Neural cell (in vitro differentiated cells): ENCODE measurements at regions not wholly inside any gene's neighbourhood (a gene's known extent, or its start where the extent isn't known, plus 50 kb on each side); places are given as distances from the start of the nearest gene placed in this dataset.
A peak's percentile ranks its signal among the peaks of the same experiment; 100 is the strongest.

Experiments
- H2AFZ ChIP-seq: fragments of 200-600, 300-800 bp; sonication (generic), shearing (Covaris generic); 2 replicates; pipeline ENCODE4 v1.6.0; 2014; ENCODE audit warnings: low read depth, mild to moderate bottlenecking, antibody characterized with exemption, low read length, moderate library complexity
- H3F3A ChIP-seq: fragments of 200-600 bp; shearing (Covaris generic); 2 replicates; pipeline ENCODE4 v1.6.1; 2016; ENCODE audit warnings: mild to moderate bottlenecking, moderate library complexity, mixed read lengths, antibody characterized with exemption, low read length; ENCODE audit not compliant: insufficient read depth, poor library complexity, severe bottlenecking
- H3K27ac ChIP-seq: fragments of 200-600, 300-800 bp; sonication (generic), shearing (Covaris generic); 2 replicates; pipeline ENCODE4 v1.5.1; 2014; ENCODE audit warnings: mild to moderate bottlenecking, low read length, moderate library complexity
- H3K27me3 ChIP-seq: fragments of 300-800, 200-600 bp; sonication (generic), shearing (Covaris generic); 2 replicates; pipeline ENCODE4 v1.6.0; 2014; ENCODE audit warnings: mild to moderate bottlenecking, low read depth, low read length, moderate library complexity; ENCODE audit not compliant: insufficient read depth
- H3K36me3 ChIP-seq: fragments of 300-800, 200-600 bp; sonication (generic), shearing (Covaris generic); 2 replicates; pipeline ENCODE4 v1.5.1; 2014; ENCODE audit warnings: mild to moderate bottlenecking, antibody characterized with exemption, low read length, moderate library complexity; ENCODE audit not compliant: insufficient read depth
- H3K4me2 ChIP-seq: fragments of 300-800, 200-600 bp; sonication (generic), shearing (Covaris generic); 2 replicates; pipeline ENCODE4 v1.6.0; 2014; ENCODE audit warnings: mild to moderate bottlenecking, low read length
- H3K4me3 ChIP-seq: fragments of 300-800, 200-600 bp; sonication (generic), shearing (Covaris generic); 2 replicates; pipeline ENCODE4 v1.5.1; 2014; ENCODE audit warnings: mild to moderate bottlenecking, low read length, moderate library complexity
- H3K79me2 ChIP-seq: fragments of 200-600 bp; shearing (Covaris generic); replicated peaks from 2 replicates; pipeline ENCODE4 v1.6.0; 2014; ENCODE audit warnings: mild to moderate bottlenecking, low read length, moderate library complexity; ENCODE audit not compliant: insufficient read depth
- H3K9ac ChIP-seq: fragments of 300-800, 200-600 bp; sonication (generic), shearing (Covaris generic); 2 replicates; pipeline ENCODE4 v1.6.1; 2016; ENCODE audit warnings: mild to moderate bottlenecking, low read length, mixed read lengths
- H3K9me2 ChIP-seq: fragments of 200-600 bp; shearing (Covaris generic); 2 replicates; pipeline ENCODE4 v1.6.1; 2016; ENCODE audit warnings: mild to moderate bottlenecking, low read length, mixed read lengths; ENCODE audit not compliant: insufficient read depth
- H3K9me3 ChIP-seq: fragments of 200-600, 300-800 bp; sonication (generic), shearing (Covaris generic); 2 replicates; pipeline ENCODE4 v1.6.1; 2016; ENCODE audit warnings: mild to moderate bottlenecking, mixed run types, low read length, moderate library complexity, mixed read lengths
- H4K20me1 ChIP-seq: fragments of 200-600 bp; shearing (Covaris generic); 2 replicates; pipeline ENCODE4 v1.6.1; 2016; ENCODE audit warnings: mild to moderate bottlenecking, mixed run types; ENCODE audit not compliant: insufficient read depth
- CTCF ChIP-seq: fragments of 450-650 bp; IDR thresholded peaks from 2 replicates; pipeline ENCODE4 v1.5.1; 2014; ENCODE audit warnings: antibody characterized with exemption, mild to moderate bottlenecking, moderate library complexity; ENCODE audit not compliant: poor library complexity, severe bottlenecking
- EP300 ChIP-seq: fragments of 450-650 bp; conservative IDR thresholded peaks from 2 replicates; pipeline ENCODE4 v1.6.1; 2014; ENCODE audit warnings: antibody characterized with exemption, mild to moderate bottlenecking, moderate library complexity; ENCODE audit not compliant: poor library complexity, severe bottlenecking
- EZH2 ChIP-seq: fragments of 200-600, 300-800 bp; shearing (Covaris generic), sonication (generic); IDR thresholded peaks from 2 replicates; pipeline ENCODE4 v1.6.1; 2014; ENCODE audit warnings: antibody characterized with exemption, low read length, borderline replicate concordance, mild to moderate bottlenecking; ENCODE audit not compliant: insufficient read depth, poor library complexity, severe bottlenecking
- MXI1 ChIP-seq: fragments of 450-650 bp; conservative IDR thresholded peaks from 2 replicates; pipeline ENCODE4 v1.6.1; 2014; ENCODE audit warnings: antibody characterized with exemption, mild to moderate bottlenecking; ENCODE audit not compliant: poor library complexity, severe bottlenecking
- POLR2AphosphoS5 ChIP-seq: IDR thresholded peaks from 2 replicates; pipeline ENCODE4 v1.6.1; 2012
- REST ChIP-seq: IDR thresholded peaks from 2 replicates; pipeline ENCODE4 v1.6.1; 2012; ENCODE audit warnings: borderline replicate concordance
- SMC3 ChIP-seq: fragments of 450-650 bp; conservative IDR thresholded peaks from 2 replicates; pipeline ENCODE4 v1.6.1; 2014; ENCODE audit warnings: antibody characterized with exemption, mild to moderate bottlenecking, moderate library complexity; ENCODE audit not compliant: poor library complexity
- TAF1 ChIP-seq: IDR thresholded peaks from 2 replicates; pipeline ENCODE4 v1.6.1; 2012; ENCODE audit warnings: low read depth

GRCh38 chr15:85972805-85973540 is 106.7 kb upstream of the AGBL1 start:
- Histone ChIP-seq H2AFZ (no peak overlapping the region), H3F3A (no peaks in the 10 kb centered on the region), H3K9ac (no peak overlapping the region), H3K4me3 (no peak overlapping the region), H3K27ac (no peak overlapping the region), H3K79me2 (no peaks in the 10 kb centered on the region), H3K4me2 (no peak overlapping the region), H3K9me2 (no peaks in the 10 kb centered on the region), H4K20me1 (no peaks in the 10 kb centered on the region), H3K9me3 (no peaks in the 10 kb centered on the region), H3K27me3 (no peaks in the 10 kb centered on the region), H3K36me3 (no peaks in the 10 kb centered on the region)
- TF ChIP-seq SMC3 = no peak
- no peak for TF ChIP-seq TAF1
- TF ChIP-seq POLR2AphosphoS5 = no peak
- no peak for TF ChIP-seq EZH2
- no peak for TF ChIP-seq REST

GRCh38 chr15:85973584-85974347 is 105.9 kb upstream of the AGBL1 start:
- H2AFZ ChIP-seq = no peak overlapping the region

More at GRCh38 chr15:85973584-85974347, 105.9 kb upstream of the AGBL1 start:
- no peaks in the 10 kb centered on the region for H3F3A ChIP-seq
- H3K27ac ChIP-seq = no peak overlapping the region
- TF ChIP-seq REST = peak; percentile 52
- no peak for TF ChIP-seq CTCF
- TF ChIP-seq POLR2AphosphoS5 = peak; percentile 19
- no peak for TF ChIP-seq TAF1
- no peak for TF ChIP-seq MXI1
- TF ChIP-seq EP300 = peak; percentile 55
- H3K36me3 ChIP-seq = no peaks in the 10 kb centered on the region
- no peaks in the 10 kb centered on the region for H3K9me3 ChIP-seq
- H4K20me1 ChIP-seq = no peaks in the 10 kb centered on the region
- H3K4me2 ChIP-seq = no peak overlapping the region
- no peaks in the 10 kb centered on the region for H3K9me2 ChIP-seq
- H3K27me3 ChIP-seq = no peaks in the 10 kb centered on the region
- H3K9ac ChIP-seq = no peak overlapping the region
- no peak overlapping the region for H3K4me3 ChIP-seq
- no peaks in the 10 kb centered on the region for H3K79me2 ChIP-seq
